ENCODE measurements at regions not wholly inside any gene's neighbourhood (a gene's known extent, or its start where the extent isn't known, plus 50 kb on each side); places are given as distances from the start of the nearest gene placed in this dataset.

DNA sequence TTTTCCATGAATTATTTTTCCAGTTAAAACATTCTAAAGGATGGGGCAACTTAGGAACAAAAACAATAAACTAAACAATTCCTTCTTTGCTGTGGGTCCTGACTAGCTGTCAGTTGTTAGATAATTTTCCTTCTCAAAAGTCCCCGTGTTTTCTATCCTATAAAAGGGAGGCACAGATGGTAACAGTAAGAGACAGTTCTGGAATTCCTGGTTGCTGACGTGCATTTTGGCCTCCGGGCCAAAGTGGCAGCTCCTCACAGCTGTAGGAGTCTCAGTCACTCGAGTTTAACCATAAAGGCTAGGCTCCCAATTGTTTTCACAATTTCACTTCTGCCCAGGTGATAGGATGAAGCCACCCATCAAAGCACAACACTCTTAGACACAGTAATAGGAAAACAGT is 77.0 kb upstream of the ZNF423 start:
- TF ChIP-seq EZH2phosphoT487 (IDR thresholded peaks at IDR 0.05; ENCODE audit: insufficient read depth, low read depth) (no peak), EZH2 (IDR thresholded peaks at IDR 0.05; ENCODE audit: insufficient read depth, poor library complexity, severe bottlenecking) (no peak)
